ENCODE measurements at regions not wholly inside any gene's neighbourhood (a gene's known extent, or its start where the extent isn't known, plus 50 kb on each side); places are given as distances from the start of the nearest gene placed in this dataset.
A peak's percentile ranks its signal among the peaks of the same experiment; 100 is the strongest.

DNA sequence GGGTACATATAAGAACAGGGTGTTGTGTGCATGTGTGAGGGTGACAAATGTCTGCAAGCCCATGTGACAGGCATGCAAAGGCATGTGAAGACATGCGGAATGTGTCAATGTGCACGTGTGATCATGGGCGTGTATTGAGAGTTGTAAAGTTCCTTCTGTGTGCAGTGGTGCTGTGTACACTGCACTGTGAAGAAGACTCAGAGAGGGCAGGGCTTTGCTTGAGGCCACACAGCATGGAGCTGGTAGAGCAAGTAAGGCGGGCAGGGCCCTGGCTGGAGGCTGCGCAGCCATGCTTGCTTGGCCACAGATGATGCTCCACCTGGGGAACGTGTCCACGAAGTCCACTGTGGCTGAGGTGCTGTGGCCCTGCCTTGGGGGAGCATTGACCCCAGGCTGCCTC lies 66.8 kb downstream of the PTPRS start:
- TF ChIP-seq, protein P1, sequence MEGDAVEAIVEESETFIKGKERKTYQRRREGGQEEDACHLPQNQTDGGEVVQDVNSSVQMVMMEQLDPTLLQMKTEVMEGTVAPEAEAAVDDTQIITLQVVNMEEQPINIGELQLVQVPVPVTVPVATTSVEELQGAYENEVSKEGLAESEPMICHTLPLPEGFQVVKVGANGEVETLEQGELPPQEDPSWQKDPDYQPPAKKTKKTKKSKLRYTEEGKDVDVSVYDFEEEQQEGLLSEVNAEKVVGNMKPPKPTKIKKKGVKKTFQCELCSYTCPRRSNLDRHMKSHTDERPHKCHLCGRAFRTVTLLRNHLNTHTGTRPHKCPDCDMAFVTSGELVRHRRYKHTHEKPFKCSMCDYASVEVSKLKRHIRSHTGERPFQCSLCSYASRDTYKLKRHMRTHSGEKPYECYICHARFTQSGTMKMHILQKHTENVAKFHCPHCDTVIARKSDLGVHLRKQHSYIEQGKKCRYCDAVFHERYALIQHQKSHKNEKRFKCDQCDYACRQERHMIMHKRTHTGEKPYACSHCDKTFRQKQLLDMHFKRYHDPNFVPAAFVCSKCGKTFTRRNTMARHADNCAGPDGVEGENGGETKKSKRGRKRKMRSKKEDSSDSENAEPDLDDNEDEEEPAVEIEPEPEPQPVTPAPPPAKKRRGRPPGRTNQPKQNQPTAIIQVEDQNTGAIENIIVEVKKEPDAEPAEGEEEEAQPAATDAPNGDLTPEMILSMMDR (IDR thresholded peaks at IDR 0.05), result no peak
- no peaks in the 10 kb centered on the region for H3K27me3 Mint-ChIP-seq
- ATAC-seq, result no peak
- no peaks in the 10 kb centered on the region for H3K4me1 Mint-ChIP-seq (ENCODE audit: low read depth)
- no peak overlapping the region for H3K27ac Mint-ChIP-seq
- ChIA-PET CTCF (no interaction called here), POLR2A (no interaction called here)
- no peaks in the 10 kb centered on the region for H3K9me3 Mint-ChIP-seq
- intact Hi-C loops (cut with micrococcal nuclease), result no loop called here
- no peak overlapping the region for H3K4me3 Mint-ChIP-seq
- no peak for DNase-seq
- H3K36me3 Mint-ChIP-seq (ENCODE audit: low read depth), result no peaks in the 10 kb centered on the region

DNA sequence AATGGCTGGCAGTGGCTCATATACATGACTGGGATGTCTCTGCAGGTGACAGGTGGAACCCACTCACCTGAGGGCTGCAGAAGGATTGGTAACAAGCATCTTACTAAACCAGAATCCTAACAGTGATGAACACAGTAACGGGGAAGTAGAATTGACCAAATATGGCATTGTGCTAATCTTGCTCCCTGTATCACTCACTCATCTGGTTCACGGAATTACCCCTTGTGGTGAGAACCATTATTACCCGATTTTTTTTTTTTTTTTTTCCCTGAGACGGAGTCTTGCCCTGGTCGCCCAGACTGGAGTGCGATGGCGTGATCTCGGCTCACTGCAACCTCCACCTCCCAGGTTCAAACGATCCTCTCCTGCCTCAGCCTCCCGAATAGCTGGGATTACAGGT lies 69.5 kb downstream of the PTPRS start:
- ChIA-PET CTCF (no interaction called here), POLR2A (no interaction called here)
- ATAC-seq, result peak; percentile 34
- TF ChIP-seq, protein P1 (IDR thresholded peaks at IDR 0.05), result no peak
- intact Hi-C loops (cut with micrococcal nuclease), result no loop called here
- no peak overlapping the region for H3K4me3 Mint-ChIP-seq
- no peaks in the 10 kb centered on the region for H3K4me1 Mint-ChIP-seq (ENCODE audit: low read depth)
- no peak for DNase-seq
- no peaks in the 10 kb centered on the region for H3K9me3 Mint-ChIP-seq
- H3K27ac Mint-ChIP-seq, result no peak overlapping the region
- no peaks in the 10 kb centered on the region for H3K27me3 Mint-ChIP-seq
- no peaks in the 10 kb centered on the region for H3K36me3 Mint-ChIP-seq (ENCODE audit: low read depth)

DNA sequence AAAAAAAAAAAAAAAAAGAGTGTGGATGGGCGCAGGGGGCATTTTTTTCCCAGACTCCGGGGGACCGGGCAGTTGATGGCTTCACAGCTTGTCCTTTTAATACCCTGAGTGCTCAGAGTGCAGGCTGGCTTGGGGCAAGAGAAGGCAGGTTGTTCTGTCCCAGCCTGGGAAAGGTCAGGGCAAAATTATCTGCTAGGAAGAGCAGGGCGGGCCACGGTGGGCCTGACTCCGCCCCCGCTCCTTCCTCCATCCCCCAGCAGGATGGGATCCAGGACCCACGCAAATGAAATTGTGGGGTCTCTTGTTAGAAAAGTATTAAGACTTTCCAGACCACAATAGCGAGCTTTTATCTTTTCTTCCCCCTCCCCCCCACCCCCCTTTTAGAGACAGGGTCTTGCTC lies 70.7 kb downstream of the PTPRS start:
- no peaks in the 10 kb centered on the region for H3K9me3 Mint-ChIP-seq
- H3K4me3 Mint-ChIP-seq, result no peak overlapping the region
- POLR2A ChIA-PET, result no interaction called here
- no peak for DNase-seq
- intact Hi-C loops (cut with micrococcal nuclease), result no loop called here
- H3K4me1 Mint-ChIP-seq (ENCODE audit: low read depth), result no peaks in the 10 kb centered on the region
- CTCF ChIA-PET, result no interaction called here
- no peak overlapping the region for H3K27ac Mint-ChIP-seq
- no peak for ATAC-seq
- no peaks in the 10 kb centered on the region for H3K27me3 Mint-ChIP-seq
- TF ChIP-seq, protein P1 (IDR thresholded peaks at IDR 0.05), result no peak
- H3K36me3 Mint-ChIP-seq (ENCODE audit: low read depth), result no peaks in the 10 kb centered on the region

DNA sequence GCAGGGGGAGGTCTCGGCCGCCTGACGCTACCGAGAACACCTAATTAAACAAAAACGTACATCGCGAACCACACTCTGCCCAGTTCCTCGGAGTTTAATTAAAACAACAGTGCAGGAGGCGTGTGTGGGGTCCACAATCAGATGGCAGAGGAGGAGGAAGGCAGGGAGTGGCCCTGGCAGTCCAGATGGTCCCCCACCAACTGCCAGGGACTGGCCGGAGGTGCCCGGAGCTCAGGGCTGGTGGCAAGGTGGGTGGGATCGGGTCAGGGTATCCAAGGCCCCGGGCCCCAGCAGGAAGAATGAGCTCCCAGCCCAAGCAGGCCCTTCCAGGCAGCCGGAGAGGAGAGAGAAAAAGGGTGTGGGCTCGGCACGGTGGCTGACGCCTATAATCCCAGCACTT lies 71.3 kb downstream of the PTPRS start:
- ATAC-seq (no peak), DNase-seq (no peak)
- no peaks in the 10 kb centered on the region for H3K36me3 Mint-ChIP-seq (ENCODE audit: low read depth)
- H3K27ac Mint-ChIP-seq, result no peak overlapping the region
- ChIA-PET CTCF (interaction anchor here (0.6 kb wide), 1 partner anchor 70 kb away, joined by 3 read pairs; no protein-coding TSS in a partner anchor), POLR2A (no interaction called here)
- H3K4me3 Mint-ChIP-seq, result no peak overlapping the region
- TF ChIP-seq, protein P1 (IDR thresholded peaks at IDR 0.05), result no peak
- no peaks in the 10 kb centered on the region for H3K9me3 Mint-ChIP-seq
- H3K27me3 Mint-ChIP-seq, result no peaks in the 10 kb centered on the region
- intact Hi-C loops (cut with micrococcal nuclease), result no loop called here
- no peaks in the 10 kb centered on the region for H3K4me1 Mint-ChIP-seq (ENCODE audit: low read depth)

DNA sequence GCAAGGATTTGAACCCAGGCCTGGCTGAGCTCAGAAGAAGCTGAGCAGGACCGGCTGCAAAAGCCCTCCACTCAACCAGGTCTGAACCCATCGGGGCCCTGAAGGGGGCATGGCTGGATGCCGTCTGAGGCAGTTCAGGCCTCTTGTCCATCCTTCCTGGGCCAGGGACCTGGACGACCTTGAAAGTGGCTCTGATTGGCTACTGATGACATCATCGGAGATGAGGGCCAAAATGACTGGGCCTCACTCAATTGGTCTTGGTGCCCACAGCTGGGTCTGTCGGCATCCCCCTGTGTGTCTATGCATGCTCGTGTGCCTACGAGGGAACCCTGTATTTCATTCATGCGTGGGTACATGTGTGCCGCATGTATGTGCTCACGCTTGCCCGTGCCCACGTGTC lies 71.8 kb downstream of the PTPRS start:
- POLR2A ChIA-PET, result no interaction called here
- intact Hi-C loops (cut with micrococcal nuclease), result no loop called here
- H3K27ac Mint-ChIP-seq, result no peak overlapping the region

More for the DNA sequence above, 71.8 kb downstream of the PTPRS start:
- Mint-ChIP-seq H3K4me3 (no peak overlapping the region), H3K4me1 (ENCODE audit: low read depth) (no peaks in the 10 kb centered on the region), H3K9me3 (no peaks in the 10 kb centered on the region), H3K36me3 (ENCODE audit: low read depth) (no peaks in the 10 kb centered on the region), H3K27me3 (no peaks in the 10 kb centered on the region)
- TF ChIP-seq, protein P1 (IDR thresholded peaks at IDR 0.05), result no peak
- DNase-seq, result no peak
- CTCF ChIA-PET, result interaction anchor here (0.6 kb wide), 1 partner anchor 70 kb away, joined by 3 read pairs; no protein-coding TSS in a partner anchor
- ATAC-seq, result no peak

Measured in activated CD8-positive, alpha-beta T cell treated with anti-CD3 and anti-CD28 coated beads for 36 hours (primary cell).